HepG2 (cell line): ENCODE measurements at regions not wholly inside any gene's neighbourhood (a gene's known extent, or its start where the extent isn't known, plus 50 kb on each side); places are given as distances from the start of the nearest gene placed in this dataset.

ENCODE experiments used
- ATAC-seq: fragments of 200-7000 bp; cut with Tn5 transposase; 3 replicates; pipeline ENCODE4 v1.9.1; 2020; ENCODE audit warnings: mild to moderate bottlenecking, moderate library complexity
- BruUV-seq: library from RNA; stranded (reverse); fragments of 400-500 nt; replicated peaks from 2 replicates; lab custom pipeline; 2021; lab: Mats Ljungman, UMichigan
- CTCF ChIA-PET: fragments of 300-600 bp; formaldehyde crosslinking; extraction: SDS; loops from one replicate; lab custom pipeline; 2021; ENCODE audit warnings: low total read pairs, inconsistent platforms, low intra/inter-chr PET ratio; lab: Yijun Ruan, JAX
- POLR2A ChIA-PET: fragments of 350-600 bp; sonication (Branson Sonifier 250); formaldehyde crosslinking; loops from one replicate; lab custom pipeline; 2020; ENCODE audit warnings: antibody characterized with exemption, inconsistent platforms; lab: Yijun Ruan, JAX
- DNase-seq: peaks from one replicate; pipeline ENCODE4 v3.0.0-alpha.2; 2015; ENCODE audit warnings: low spot score
- FAIRE-seq: peaks from 3 replicates; lab custom pipeline; 2011; peaks lifted over from hg19 to GRCh38; lab: Jason Lieb, UNC
- H2AFZ ChIP-seq: one replicate; pipeline ENCODE4 v1.6.1; 2011; ENCODE audit warnings: low read length, inconsistent platforms
- H3K27ac ChIP-seq: fragments of 300-600 bp; 3 replicates; pipeline ENCODE4 v1.8.0; 2011; ENCODE audit warnings: mixed run types, mild to moderate bottlenecking, mixed read lengths, low read length, inconsistent platforms; ENCODE audit not compliant: insufficient read depth; ENCODE audit errors: extremely low read length
- H3K27me3 ChIP-seq, 2 experiments: fragments of 200-600 bp in 1 of 2; 2 replicates in 1 of 2; 3 replicates in 1 of 2; pipeline versions ENCODE4 v1.6.0 to v1.8.0; 2011; ENCODE audit warnings: low read length in 2 of 2, mild to moderate bottlenecking in 2 of 2, moderate library complexity in 2 of 2, inconsistent platforms in 1 of 2; ENCODE audit not compliant: insufficient read depth in 2 of 2, control insufficient read depth in 1 of 2
- H3K36me3 ChIP-seq, 2 experiments: fragments of 200-600 bp in 1 of 2; replicated peaks in 1 of 2; 2 replicates in 1 of 2; 3 replicates in 1 of 2; pipeline versions ENCODE4 v1.5.1 to v1.8.0; 2011; ENCODE audit warnings: low read length in 2 of 2, inconsistent platforms in 1 of 2; ENCODE audit not compliant: insufficient read depth in 2 of 2, control insufficient read depth in 1 of 2
- H3K4me1 ChIP-seq: 2 replicates; pipeline ENCODE4 v1.5.1; 2012; ENCODE audit warnings: low read length, inconsistent platforms; ENCODE audit not compliant: insufficient read depth
- H3K4me2 ChIP-seq: 2 replicates; pipeline ENCODE4 v1.6.0; 2011; ENCODE audit warnings: low read depth, low read length, inconsistent platforms
- H3K4me3 ChIP-seq, 3 experiments: fragments of 200-600 bp in 1 of 3; sonication (generic), shearing (Covaris generic) in 1 of 3; replicated peaks in 1 of 3; 2 replicates each; pipeline ENCODE4 v1.5.1; 2011 to 2016; ENCODE audit warnings: low read length in 3 of 3, inconsistent platforms in 2 of 3, low read depth in 2 of 3, mild to moderate bottlenecking in 2 of 3, control low read depth in 1 of 3, mixed read lengths in 1 of 3; ENCODE audit not compliant: insufficient read depth in 1 of 3
- H3K79me2 ChIP-seq: one replicate; pipeline ENCODE4 v1.6.1; 2011; ENCODE audit warnings: low read length, inconsistent platforms; ENCODE audit not compliant: insufficient read depth
- H3K9ac ChIP-seq: 2 replicates; pipeline ENCODE4 v1.6.0; 2011; ENCODE audit warnings: mild to moderate bottlenecking, low read depth, low read length, inconsistent platforms; ENCODE audit not compliant: insufficient read depth
- H3K9me3 ChIP-seq: 2 replicates; pipeline ENCODE4 v1.5.1; 2012; ENCODE audit warnings: mild to moderate bottlenecking, low read length
- H4K20me1 ChIP-seq: 2 replicates; pipeline ENCODE4 v1.6.0; 2011; ENCODE audit warnings: inconsistent platforms, mild to moderate bottlenecking, low read length, moderate library complexity; ENCODE audit not compliant: insufficient read depth
- ARID4A ChIP-seq: sonication (generic); formaldehyde crosslinking; IDR thresholded peaks from 2 replicates; pipeline ENCODE4 v1.5.0; 2020; ENCODE audit warnings: mild to moderate bottlenecking, missing genetic modification reagents, borderline replicate concordance
- DMTF1 ChIP-seq: sonication (generic); formaldehyde crosslinking; IDR thresholded peaks from 2 replicates; pipeline ENCODE4 v1.4.0; 2020; ENCODE audit warnings: mild to moderate bottlenecking, missing genetic modification reagents
- KDM5A ChIP-seq: fragments of 200-600 bp; sonication (generic); IDR thresholded peaks from 2 replicates; pipeline ENCODE4 v1.7.0; 2018; ENCODE audit warnings: antibody characterized with exemption, mild to moderate bottlenecking, low read length, borderline replicate concordance
- PRDM15 ChIP-seq: sonication (generic); formaldehyde crosslinking; IDR thresholded peaks from 2 replicates; pipeline ENCODE4 v1.4.0; 2020; ENCODE audit warnings: missing genetic modification reagents
- SMYD3 ChIP-seq: sonication (generic); formaldehyde crosslinking; IDR thresholded peaks from 2 replicates; pipeline ENCODE4 v1.8.1; 2023; ENCODE audit warnings: mild to moderate bottlenecking, missing genetic modification reagents
- XRCC5 ChIP-seq: fragments of 200-400 bp; formaldehyde crosslinking; optimal IDR thresholded peaks from 2 replicates; pipeline ENCODE3; 2017; ENCODE audit warnings: mild to moderate bottlenecking, low read length
- ZBTB7B ChIP-seq: sonication (generic); formaldehyde crosslinking; IDR thresholded peaks from 2 replicates; pipeline ENCODE4 v1.4.0; 2020; ENCODE audit warnings: missing genetic modification reagents
- ZNF382 ChIP-seq: sonication (generic); formaldehyde crosslinking; IDR thresholded peaks from 2 replicates; pipeline ENCODE4 v1.5.0; 2020; ENCODE audit warnings: missing genetic modification reagents, mild to moderate bottlenecking, borderline replicate concordance
- ZNF510 ChIP-seq: sonication (generic); formaldehyde crosslinking; IDR thresholded peaks from 2 replicates; pipeline ENCODE4 v1.4.0; 2020; ENCODE audit warnings: low read depth, mild to moderate bottlenecking, missing genetic modification reagents
- WGBS: methylation state at CpG from one replicate; pipeline ENCODE4 v1.1.6; 2017; ENCODE audit warnings: low lambda C conversion rate; 5-methylcytosine and 5-hydroxymethylcytosine counted together
- in situ Hi-C: cut with HindIII; loops from 2 replicates; pipeline ENCODE4 v1.10.0; 2017; ENCODE audit warnings: low pct_unique_long_range_greater_than_20kb; ENCODE audit not compliant: extremely low pct_ligation_motif_present
- intact Hi-C: fragments of 100-400 bp; cut with micrococcal nuclease; formaldehyde crosslinking; loops from one replicate; pipeline ENCODE4 v1.10.0; 2022; ENCODE audit not compliant: unreplicated experiment
- TF ChIP-seq, protein P1 (sequence below): IDR thresholded peaks from 2 replicates; pipeline ENCODE4 v1.6.1; 2016; ENCODE audit warnings: missing compliant biosample characterization, missing genetic modification reagents, borderline replicate concordance

DNA sequence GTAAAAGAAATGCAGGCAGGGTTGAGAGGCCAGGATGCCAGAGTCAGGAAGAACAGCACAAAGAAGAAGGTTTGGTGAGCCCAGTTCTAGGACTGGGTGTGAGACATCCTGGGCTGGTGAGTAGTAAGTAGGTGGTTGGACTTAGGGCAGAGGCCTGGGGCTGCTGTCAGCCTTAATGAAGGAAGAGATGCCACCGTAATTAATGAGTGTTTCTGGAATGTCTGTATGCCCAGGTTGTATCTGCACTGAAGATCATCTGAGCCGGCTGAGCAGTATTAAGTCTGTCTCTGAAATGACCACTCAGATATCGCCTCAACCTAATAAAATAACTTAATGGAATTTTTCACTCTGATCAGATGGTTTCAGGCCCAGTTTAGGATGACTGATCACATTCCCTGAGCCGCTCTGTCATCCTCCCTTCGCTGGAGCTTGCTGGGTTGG lies 532.9 kb upstream of the IL12A start:
- in situ Hi-C loops: no loop called here
- no peak overlapping the region for H2AFZ ChIP-seq
- FAIRE-seq: no peak

More for the DNA sequence above, 532.9 kb upstream of the IL12A start:
- Histone ChIP-seq H3K27me3 (no peaks in the 10 kb centered on the region), H3K36me3 (no peaks in the 10 kb centered on the region), H3K4me2 (no peak overlapping the region), H4K20me1 (no peaks in the 10 kb centered on the region), H3K4me1 (no peaks in the 10 kb centered on the region), H3K4me3 (no peak overlapping the region), H3K79me2 (no peaks in the 10 kb centered on the region), H3K9ac (no peak overlapping the region), H3K27ac (no peak overlapping the region), H3K9me3 (no peaks in the 10 kb centered on the region)
- no peak for ATAC-seq
- CTCF ChIA-PET: no interaction called here
- BruUV-seq: no TSS peak
- no peak for TF ChIP-seq ZNF382 (CRISPR knock-in tag)
- no peak for TF ChIP-seq SMYD3 (CRISPR knock-in tag)
- TF ChIP-seq DMTF1 (CRISPR knock-in tag): no peak
- TF ChIP-seq KDM5A: no peak
- no peak for TF ChIP-seq ZNF510
- no peak for TF ChIP-seq ZBTB7B (CRISPR knock-in tag)
- TF ChIP-seq, protein P1, sequence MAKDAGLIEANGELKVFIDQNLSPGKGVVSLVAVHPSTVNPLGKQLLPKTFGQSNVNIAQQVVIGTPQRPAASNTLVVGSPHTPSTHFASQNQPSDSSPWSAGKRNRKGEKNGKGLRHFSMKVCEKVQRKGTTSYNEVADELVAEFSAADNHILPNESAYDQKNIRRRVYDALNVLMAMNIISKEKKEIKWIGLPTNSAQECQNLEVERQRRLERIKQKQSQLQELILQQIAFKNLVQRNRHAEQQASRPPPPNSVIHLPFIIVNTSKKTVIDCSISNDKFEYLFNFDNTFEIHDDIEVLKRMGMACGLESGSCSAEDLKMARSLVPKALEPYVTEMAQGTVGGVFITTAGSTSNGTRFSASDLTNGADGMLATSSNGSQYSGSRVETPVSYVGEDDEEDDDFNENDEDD (CRISPR knock-in tag): no peak
- no peak for TF ChIP-seq PRDM15 (CRISPR knock-in tag)
- no peak for TF ChIP-seq ARID4A
- TF ChIP-seq XRCC5: no peak
- DNase-seq: no peak
- POLR2A ChIA-PET: no interaction called here
- 13% methylated on average over 5 of the region's 5 CpGs for WGBS
- intact Hi-C loops: no loop called here
